ENCODE measurements at regions not wholly inside any gene's neighbourhood (a gene's known extent, or its start where the extent isn't known, plus 50 kb on each side); places are given as distances from the start of the nearest gene placed in this dataset.
A peak's percentile ranks its signal among the peaks of the same experiment; 100 is the strongest.

- TF ChIP-seq, protein P1, sequence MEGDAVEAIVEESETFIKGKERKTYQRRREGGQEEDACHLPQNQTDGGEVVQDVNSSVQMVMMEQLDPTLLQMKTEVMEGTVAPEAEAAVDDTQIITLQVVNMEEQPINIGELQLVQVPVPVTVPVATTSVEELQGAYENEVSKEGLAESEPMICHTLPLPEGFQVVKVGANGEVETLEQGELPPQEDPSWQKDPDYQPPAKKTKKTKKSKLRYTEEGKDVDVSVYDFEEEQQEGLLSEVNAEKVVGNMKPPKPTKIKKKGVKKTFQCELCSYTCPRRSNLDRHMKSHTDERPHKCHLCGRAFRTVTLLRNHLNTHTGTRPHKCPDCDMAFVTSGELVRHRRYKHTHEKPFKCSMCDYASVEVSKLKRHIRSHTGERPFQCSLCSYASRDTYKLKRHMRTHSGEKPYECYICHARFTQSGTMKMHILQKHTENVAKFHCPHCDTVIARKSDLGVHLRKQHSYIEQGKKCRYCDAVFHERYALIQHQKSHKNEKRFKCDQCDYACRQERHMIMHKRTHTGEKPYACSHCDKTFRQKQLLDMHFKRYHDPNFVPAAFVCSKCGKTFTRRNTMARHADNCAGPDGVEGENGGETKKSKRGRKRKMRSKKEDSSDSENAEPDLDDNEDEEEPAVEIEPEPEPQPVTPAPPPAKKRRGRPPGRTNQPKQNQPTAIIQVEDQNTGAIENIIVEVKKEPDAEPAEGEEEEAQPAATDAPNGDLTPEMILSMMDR (conservative IDR thresholded peaks at IDR 0.05; ENCODE audit: control insufficient read depth, insufficient read depth, low read depth, low read length): no peak
- no peak overlapping the region for H3K4me3 ChIP-seq (ENCODE audit: control insufficient read depth, low read depth, low read length)
- no peak for DNase-seq (ENCODE audit: low read depth)
Measured at GRCh38 chr13:81957121-81957520, 1616.2 kb upstream of the SPRY2 start.

DNA sequence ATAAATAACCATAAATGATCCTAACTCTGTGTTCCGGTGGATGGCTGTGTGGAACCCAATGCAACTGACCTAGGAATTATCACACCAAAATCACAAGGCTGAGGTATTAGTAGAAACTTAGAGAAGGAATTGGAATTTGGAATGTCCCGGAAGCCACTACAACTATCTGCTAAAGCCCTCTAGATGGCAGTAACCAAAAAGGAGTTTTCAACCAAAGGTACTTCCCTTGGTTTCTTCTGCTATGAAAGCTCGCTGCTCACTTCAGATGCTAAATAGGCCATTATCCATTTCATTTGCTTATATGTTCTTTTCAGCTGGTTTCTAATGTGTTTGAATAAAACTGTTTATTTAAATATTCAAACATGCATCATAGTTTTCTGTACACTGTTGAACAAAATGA, 1589.1 kb upstream of the SPRY2 start:
- peak; percentile 8 for DNase-seq (ENCODE audit: low read depth)
- TF ChIP-seq, protein P1 (conservative IDR thresholded peaks at IDR 0.05; ENCODE audit: control insufficient read depth, insufficient read depth, low read depth, low read length): no peak
- H3K4me3 ChIP-seq (ENCODE audit: control insufficient read depth, low read depth, low read length): no peak overlapping the region

DNA sequence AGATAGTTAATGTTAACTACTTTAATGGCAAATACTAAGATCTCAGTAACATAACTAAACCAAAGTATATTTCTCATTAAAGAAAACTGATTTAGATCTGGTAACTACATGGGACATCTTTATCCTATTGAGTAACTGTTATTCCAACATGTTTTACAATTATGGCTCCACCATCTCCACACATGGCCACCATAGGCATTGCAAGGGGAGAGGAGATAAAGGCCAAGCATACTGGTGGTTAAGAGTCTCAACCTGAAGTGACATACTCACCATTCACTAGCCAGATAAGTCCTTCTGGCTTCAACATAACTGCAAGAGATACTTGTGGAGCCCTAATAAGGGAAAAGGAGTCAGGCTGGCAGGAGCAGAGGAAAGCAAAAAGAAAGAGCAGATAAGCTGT, 1586.4 kb upstream of the SPRY2 start:
- DNase-seq (ENCODE audit: low read depth): no peak
- TF ChIP-seq, protein P1 (conservative IDR thresholded peaks at IDR 0.05; ENCODE audit: control insufficient read depth, insufficient read depth, low read depth, low read length): no peak

GRCh38 chr13:81917810-81918209, 1576.9 kb upstream of the SPRY2 start:
- TF ChIP-seq, protein P1 (conservative IDR thresholded peaks at IDR 0.05; ENCODE audit: control insufficient read depth, insufficient read depth, low read depth, low read length): no peak
- H3K4me3 ChIP-seq (ENCODE audit: control insufficient read depth, low read depth, low read length): no peak overlapping the region
- DNase-seq (ENCODE audit: low read depth): no peak

More for the DNA sequence above, 1586.4 kb upstream of the SPRY2 start:
- H3K4me3 ChIP-seq (ENCODE audit: control insufficient read depth, low read depth, low read length): no peak overlapping the region

DNA sequence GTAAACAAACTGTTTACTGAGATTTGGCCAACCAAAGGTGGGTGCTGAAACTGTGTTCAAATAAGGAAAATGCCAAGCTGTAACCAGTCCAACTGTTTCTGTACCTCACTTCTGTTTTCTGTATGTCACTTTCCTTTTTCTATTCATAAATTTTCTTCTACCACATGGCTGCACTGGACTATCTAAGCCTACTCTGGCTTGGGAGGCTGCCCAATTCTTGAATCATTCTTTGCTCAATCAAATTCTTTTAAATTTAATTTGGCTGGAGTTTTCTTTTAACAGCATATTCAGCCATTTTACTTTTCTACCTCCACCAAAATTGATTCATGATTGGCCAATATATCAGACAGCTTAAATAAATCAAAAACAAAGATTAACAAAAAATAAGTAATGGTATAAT, 1575.5 kb upstream of the SPRY2 start:
- TF ChIP-seq, protein P1 (conservative IDR thresholded peaks at IDR 0.05; ENCODE audit: control insufficient read depth, insufficient read depth, low read depth, low read length): no peak
- no peak for DNase-seq (ENCODE audit: low read depth)
- H3K4me3 ChIP-seq (ENCODE audit: control insufficient read depth, low read depth, low read length): no peak overlapping the region

- no peak for DNase-seq (ENCODE audit: low read depth)
- TF ChIP-seq, protein P1 (conservative IDR thresholded peaks at IDR 0.05; ENCODE audit: control insufficient read depth, insufficient read depth, low read depth, low read length): no peak
- no peak overlapping the region for H3K4me3 ChIP-seq (ENCODE audit: control insufficient read depth, low read depth, low read length)
Measured at GRCh38 chr13:81907787-81908372, 1567.0 kb upstream of the SPRY2 start.

GRCh38 chr13:81888855-81889254, 1547.9 kb upstream of the SPRY2 start:
- TF ChIP-seq, protein P1 (conservative IDR thresholded peaks at IDR 0.05; ENCODE audit: control insufficient read depth, insufficient read depth, low read depth, low read length): no peak
- H3K4me3 ChIP-seq (ENCODE audit: control insufficient read depth, low read depth, low read length): no peak overlapping the region
- no peak for DNase-seq (ENCODE audit: low read depth)

Measured in fibroblast of mammary gland (primary cell).